ENCODE measurements at regions not wholly inside any gene's neighbourhood (a gene's known extent, or its start where the extent isn't known, plus 50 kb on each side); places are given as distances from the start of the nearest gene placed in this dataset.

- H3K9me3 Mint-ChIP-seq = peaks cover 15% of the 10 kb centered on the region
- H3K27ac Mint-ChIP-seq = peak overlapping the region; percentile 27
- H3K4me1 Mint-ChIP-seq = peaks cover 34% of the 10 kb centered on the region
- no peak for TF ChIP-seq CTCF (IDR thresholded peaks at IDR 0.05)
- H3K27me3 Mint-ChIP-seq (ENCODE audit: low read depth, poor library complexity) = peaks cover 6% of the 10 kb centered on the region
- no peak for DNase-seq
- H3K36me3 Mint-ChIP-seq (ENCODE audit: low read depth) = peaks cover 5% of the 10 kb centered on the region
- no peak overlapping the region for H3K4me3 Mint-ChIP-seq
These were observed 121.5 kb downstream of the LMO4 start for GRCh38 chr1:87450136-87450535.

- Mint-ChIP-seq H3K9me3 (peaks cover 17% of the 10 kb centered on the region), H3K4me1 (peaks cover 34% of the 10 kb centered on the region), H3K4me3 (no peak overlapping the region), H3K36me3 (ENCODE audit: low read depth) (no peaks in the 10 kb centered on the region), H3K27ac (peak overlapping the region; percentile 73), H3K27me3 (ENCODE audit: low read depth, poor library complexity) (peaks cover 6% of the 10 kb centered on the region)
- no peak for DNase-seq
- TF ChIP-seq CTCF (IDR thresholded peaks at IDR 0.05) = no peak
These were observed 122.0 kb downstream of the LMO4 start for GRCh38 chr1:87450615-87451209.

- no peak for DNase-seq
- TF ChIP-seq CTCF (IDR thresholded peaks at IDR 0.05) = no peak
- Mint-ChIP-seq H3K27me3 (ENCODE audit: low read depth, poor library complexity) (peaks cover 3% of the 10 kb centered on the region), H3K4me1 (peaks cover 34% of the 10 kb centered on the region), H3K36me3 (ENCODE audit: low read depth) (peaks cover 4% of the 10 kb centered on the region), H3K4me3 (no peak overlapping the region), H3K27ac (no peak overlapping the region), H3K9me3 (peaks cover 24% of the 10 kb centered on the region)
These were observed 122.7 kb downstream of the LMO4 start for GRCh38 chr1:87451229-87451920.

GRCh38 chr1:87452648-87453047, 124.0 kb downstream of the LMO4 start:
- peaks cover 3% of the 10 kb centered on the region for H3K27me3 Mint-ChIP-seq (ENCODE audit: low read depth, poor library complexity)
- no peak overlapping the region for H3K4me3 Mint-ChIP-seq
- H3K27ac Mint-ChIP-seq = no peak overlapping the region
- peaks cover 34% of the 10 kb centered on the region for H3K4me1 Mint-ChIP-seq
- peaks cover 36% of the 10 kb centered on the region for H3K9me3 Mint-ChIP-seq
- H3K36me3 Mint-ChIP-seq (ENCODE audit: low read depth) = peaks cover 12% of the 10 kb centered on the region
- no peak for TF ChIP-seq CTCF (IDR thresholded peaks at IDR 0.05)
- DNase-seq = no peak

- H3K27me3 Mint-ChIP-seq (ENCODE audit: low read depth, poor library complexity) = no peaks in the 10 kb centered on the region
- no peak for DNase-seq
- peaks cover 18% of the 10 kb centered on the region for H3K36me3 Mint-ChIP-seq (ENCODE audit: low read depth)
- H3K4me1 Mint-ChIP-seq = peaks cover 8% of the 10 kb centered on the region
- no peak for TF ChIP-seq CTCF (IDR thresholded peaks at IDR 0.05)
- H3K9me3 Mint-ChIP-seq = peaks cover 62% of the 10 kb centered on the region
- no peak overlapping the region for H3K27ac Mint-ChIP-seq
- no peak overlapping the region for H3K4me3 Mint-ChIP-seq
These were observed 128.7 kb downstream of the LMO4 start for GRCh38 chr1:87457408-87457807.

- no peak overlapping the region for H3K4me3 Mint-ChIP-seq
- no peak for DNase-seq
- H3K36me3 Mint-ChIP-seq (ENCODE audit: low read depth) = peaks cover 6% of the 10 kb centered on the region
- TF ChIP-seq CTCF (IDR thresholded peaks at IDR 0.05) = no peak
- peaks cover 41% of the 10 kb centered on the region for H3K4me1 Mint-ChIP-seq
- H3K9me3 Mint-ChIP-seq = peaks cover 25% of the 10 kb centered on the region
- no peak overlapping the region for H3K27ac Mint-ChIP-seq
- peaks cover 6% of the 10 kb centered on the region for H3K27me3 Mint-ChIP-seq (ENCODE audit: low read depth, poor library complexity)
These were observed 134.2 kb downstream of the LMO4 start for GRCh38 chr1:87462894-87463293.
